Stomach (tissue), 8 donors: ENCODE measurements at regions not wholly inside any gene's neighbourhood (a gene's known extent, or its start where the extent isn't known, plus 50 kb on each side); places are given as distances from the start of the nearest gene placed in this dataset.

Experiments used
- DNase-seq, 2 donors: peaks; one replicate each; pipeline versions ENCODE4 v3.0.0 to v3.0.0-alpha.2; 2013 to 2019
- H3K27ac ChIP-seq, 5 donors: fragments of 200-600 bp in 4 of 5; sonication (generic) in 4 of 5; one replicate each; pipeline ENCODE4 v1.5.1; 2013 to 2019; ENCODE audit warnings: mild to moderate bottlenecking in 1 of 5, moderate library complexity in 1 of 5
- H3K27me3 ChIP-seq, 3 donors: fragments of 200-600 bp; sonication (generic); one replicate each; pipeline ENCODE4 v1.5.1; 2017 to 2019; ENCODE audit warnings: mixed run types in 1 of 3
- H3K36me3 ChIP-seq, 4 donors: fragments of 200-600 bp; sonication (generic); 1 replicate in 3 of 4; 2 replicates in 1 of 4; pipeline ENCODE4 v1.5.1; 2016 to 2019
- H3K4me1 ChIP-seq, 4 donors: fragments of 200-600 bp; sonication (generic); one replicate each; pipeline ENCODE4 v1.5.1; 2016 to 2019
- H3K4me3 ChIP-seq, 4 donors: fragments of 200-600 bp; sonication (generic) in 3 of 4; one replicate each; pipeline ENCODE4 v1.5.1; 2016 to 2019; ENCODE audit warnings: mild to moderate bottlenecking in 1 of 4
- H3K9me3 ChIP-seq, 4 donors: fragments of 200-600 bp; sonication (generic); one replicate each; pipeline ENCODE4 v1.5.1; 2016 to 2019
- EP300 ChIP-seq: sonication (generic); formaldehyde crosslinking; IDR thresholded peaks from one replicate; pipeline ENCODE4 v1.6.1; 2017; ENCODE audit warnings: antibody characterized with exemption
- POLR2A ChIP-seq, 4 donors: fragments of 450-650 bp; IDR thresholded peaks; one replicate each; pipeline ENCODE4 v1.6.1; 2016; ENCODE audit warnings: antibody characterized with exemption in 4 of 4, control low read depth in 2 of 4, mild to moderate bottlenecking in 1 of 4, moderate library complexity in 1 of 4
- POLR2AphosphoS5 ChIP-seq, 3 donors: sonication (generic); formaldehyde crosslinking; IDR thresholded peaks; one replicate each; pipeline ENCODE4 v1.6.1; 2016; ENCODE audit warnings: antibody characterized with exemption in 3 of 3
- WGBS, 5 donors: extraction: QIAGEN DNeasy Blood & Tissue Kit in 3 of 5; methylation state at CpG; one replicate each; pipeline versions ENCODE4 v1.1.5 to v1.1.7; 2013 to 2018; 5-methylcytosine and 5-hydroxymethylcytosine counted together
- intact Hi-C: fragments of 100-400 bp; cut with DNase I; formaldehyde crosslinking; loops from one replicate; pipeline ENCODE4 v1.15.1; 2023; ENCODE audit warnings: low total_unique reads
- TF ChIP-seq, protein P1 (sequence below), 7 experiments: fragments of 450-650 bp in 4 of 7; fragments of 200-600 bp in 3 of 7; sonication (generic) in 3 of 7; IDR thresholded peaks; one replicate each; pipeline ENCODE4 v1.5.1; 2016 to 2019; ENCODE audit warnings: antibody characterized with exemption in 7 of 7, control low read depth in 2 of 7, mild to moderate bottlenecking in 1 of 7
- donor health status: healthy with polysubstance abuse.
- donor health status: Bipolar disorder and iron deficiency.
- donor health status: healthy.

DNA sequence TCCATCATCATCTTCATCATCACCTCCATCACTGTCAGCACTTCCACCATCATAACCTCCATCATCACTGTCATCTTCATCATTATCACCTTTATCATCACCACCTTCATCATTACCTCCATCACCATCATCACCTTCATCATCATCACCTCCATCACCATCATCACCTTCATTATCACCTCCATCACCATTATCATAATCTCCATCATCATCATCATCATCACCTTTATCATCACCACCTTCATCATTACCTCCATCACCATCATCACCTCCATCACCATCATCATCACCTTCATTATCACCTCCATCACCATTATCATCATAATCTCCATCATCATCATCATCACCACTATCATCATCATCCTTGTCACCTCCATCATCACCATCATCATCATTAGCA is 309.7 kb downstream of the HAPSTR1 start:
- no peak overlapping the region for H3K4me3 ChIP-seq
- intact Hi-C loops, result no loop called here

DNA sequence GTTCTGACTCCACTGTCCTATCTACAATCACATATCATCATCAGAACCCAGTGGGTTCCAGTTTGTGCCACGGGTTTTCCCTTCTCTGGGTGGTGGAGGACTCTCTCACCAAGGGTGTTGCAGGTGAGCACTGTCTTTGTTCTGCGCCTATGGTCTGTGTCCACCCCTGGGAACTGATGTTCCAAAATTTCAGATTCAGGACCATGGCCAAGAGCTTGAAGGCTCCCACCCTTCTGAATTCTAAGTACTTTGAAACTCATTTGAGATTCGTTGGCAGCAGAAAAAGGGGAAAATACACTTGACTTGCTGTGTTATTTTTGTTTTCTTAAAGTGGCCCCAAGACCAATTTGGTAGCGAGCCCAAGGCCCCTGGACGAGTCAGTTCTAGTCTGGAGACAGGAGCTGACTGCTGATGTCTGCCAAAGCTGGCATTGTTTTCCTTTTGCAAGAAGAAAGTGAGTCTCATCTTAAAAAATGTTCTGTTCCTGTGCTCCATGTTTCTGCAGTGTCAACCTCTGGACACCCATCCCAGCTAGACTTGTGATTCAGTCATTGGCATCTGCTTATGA is 310.9 kb downstream of the HAPSTR1 start:
- no peak for TF ChIP-seq EP300
- TF ChIP-seq POLR2AphosphoS5 (IDR thresholded peaks at IDR 0.05), result no peak
- TF ChIP-seq, protein P1, sequence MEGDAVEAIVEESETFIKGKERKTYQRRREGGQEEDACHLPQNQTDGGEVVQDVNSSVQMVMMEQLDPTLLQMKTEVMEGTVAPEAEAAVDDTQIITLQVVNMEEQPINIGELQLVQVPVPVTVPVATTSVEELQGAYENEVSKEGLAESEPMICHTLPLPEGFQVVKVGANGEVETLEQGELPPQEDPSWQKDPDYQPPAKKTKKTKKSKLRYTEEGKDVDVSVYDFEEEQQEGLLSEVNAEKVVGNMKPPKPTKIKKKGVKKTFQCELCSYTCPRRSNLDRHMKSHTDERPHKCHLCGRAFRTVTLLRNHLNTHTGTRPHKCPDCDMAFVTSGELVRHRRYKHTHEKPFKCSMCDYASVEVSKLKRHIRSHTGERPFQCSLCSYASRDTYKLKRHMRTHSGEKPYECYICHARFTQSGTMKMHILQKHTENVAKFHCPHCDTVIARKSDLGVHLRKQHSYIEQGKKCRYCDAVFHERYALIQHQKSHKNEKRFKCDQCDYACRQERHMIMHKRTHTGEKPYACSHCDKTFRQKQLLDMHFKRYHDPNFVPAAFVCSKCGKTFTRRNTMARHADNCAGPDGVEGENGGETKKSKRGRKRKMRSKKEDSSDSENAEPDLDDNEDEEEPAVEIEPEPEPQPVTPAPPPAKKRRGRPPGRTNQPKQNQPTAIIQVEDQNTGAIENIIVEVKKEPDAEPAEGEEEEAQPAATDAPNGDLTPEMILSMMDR (IDR thresholded peaks at IDR 0.05), result no peak
- no peak for TF ChIP-seq POLR2A (IDR thresholded peaks at IDR 0.05)

More for the DNA sequence above, 309.7 kb downstream of the HAPSTR1 start:
- Histone ChIP-seq H3K36me3 (no peaks in the 10 kb centered on the region), H3K27me3 (no peaks in the 10 kb centered on the region), H3K4me1 (peaks cover 0 to under 1% (median under 1%) of the 10 kb centered on the region in 4 donors), H3K9me3 (no peaks in the 10 kb centered on the region), H3K27ac (no peak overlapping the region)
- no peak for DNase-seq
- no peak for TF ChIP-seq POLR2A (IDR thresholded peaks at IDR 0.05)
- no peak for TF ChIP-seq EP300
- no peak for TF ChIP-seq POLR2AphosphoS5 (IDR thresholded peaks at IDR 0.05)
- TF ChIP-seq, protein P1 (IDR thresholded peaks at IDR 0.05), result no peak

DNA sequence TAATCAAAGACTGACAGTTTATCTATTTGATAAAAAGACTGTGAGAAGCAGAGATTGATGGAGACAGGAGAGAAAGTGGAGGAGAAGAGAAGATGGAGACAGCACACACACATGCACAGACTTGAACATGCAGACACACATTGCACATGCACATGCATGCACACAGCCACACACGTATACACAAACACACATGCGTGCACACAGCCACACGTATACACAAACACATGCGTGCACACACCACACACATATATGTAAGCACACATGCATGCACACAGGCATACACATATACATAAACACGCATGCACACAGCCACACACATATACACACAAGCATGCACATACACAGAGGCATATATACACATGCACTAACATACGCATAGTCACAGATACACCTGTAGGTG is 313.4 kb downstream of the HAPSTR1 start:
- TF ChIP-seq, protein P1 (IDR thresholded peaks at IDR 0.05), result no peak
- TF ChIP-seq POLR2AphosphoS5 (IDR thresholded peaks at IDR 0.05), result no peak
- no peak for TF ChIP-seq EP300
- no peak for TF ChIP-seq POLR2A (IDR thresholded peaks at IDR 0.05)
- Histone ChIP-seq H3K4me3 (no peak overlapping the region), H3K9me3 (no peaks in the 10 kb centered on the region), H3K27me3 (no peaks in the 10 kb centered on the region), H3K36me3 (no peaks in the 10 kb centered on the region), H3K27ac (no peak overlapping the region), H3K4me1 (peaks cover 0 to 6% (median 0%) of the 10 kb centered on the region in 4 donors)
- intact Hi-C loops, result no loop called here
- 93 to 96% (median 94%) methylated on average over 6 of the region's 6 CpGs for WGBS, 5 donors
- no peak for DNase-seq

More for the DNA sequence above, 310.9 kb downstream of the HAPSTR1 start:
- no peaks in the 10 kb centered on the region for H3K36me3 ChIP-seq
- intact Hi-C loops, result no loop called here
- H3K4me3 ChIP-seq, result no peak overlapping the region
- no peaks in the 10 kb centered on the region for H3K9me3 ChIP-seq
- WGBS, 5 donors, result 49 to 75% (median 63%) methylated on average over 5 of the region's 5 CpGs
- no peak overlapping the region for H3K27ac ChIP-seq
- no peak for DNase-seq
- H3K4me1 ChIP-seq, result no peaks in the 10 kb centered on the region
- H3K27me3 ChIP-seq, result no peaks in the 10 kb centered on the region

DNA sequence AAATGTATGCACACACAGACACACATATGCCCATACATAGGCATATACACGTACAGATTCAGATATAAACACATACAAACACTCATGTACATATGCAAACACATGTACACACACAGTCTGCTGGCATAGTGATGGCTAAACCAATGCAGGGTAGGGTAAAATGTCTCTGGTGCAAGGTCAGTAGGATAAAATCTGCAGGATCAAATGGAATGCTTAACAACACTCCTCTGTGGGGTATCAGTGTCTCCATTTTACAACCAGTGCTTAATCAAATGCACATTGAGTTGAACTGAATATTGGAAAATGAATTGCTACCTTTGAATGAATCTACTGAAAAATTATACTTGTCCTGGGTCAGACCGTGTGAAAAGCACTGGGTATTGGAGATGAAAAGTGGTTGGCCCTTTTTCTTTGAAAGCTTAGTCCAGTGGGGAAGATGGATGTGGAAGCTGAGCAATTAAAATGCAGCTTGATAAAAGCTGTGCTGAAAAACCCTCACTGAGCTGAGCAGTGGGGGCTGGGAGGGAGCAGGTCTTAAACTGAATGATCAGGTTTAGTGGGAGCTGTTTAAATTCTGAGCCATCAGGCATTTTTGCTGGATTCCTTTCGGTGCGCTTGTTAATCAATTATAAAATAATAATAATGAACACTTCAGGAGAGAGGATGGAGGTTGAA is 314.7 kb downstream of the HAPSTR1 start:
- intact Hi-C loops, result no loop called here
- no peaks in the 10 kb centered on the region for H3K36me3 ChIP-seq
- DNase-seq, result no peak
- H3K27me3 ChIP-seq, result no peaks in the 10 kb centered on the region
- H3K4me3 ChIP-seq, result no peak overlapping the region
- H3K9me3 ChIP-seq, result no peaks in the 10 kb centered on the region
- peaks cover 0 to 6% (median 0%) of the 10 kb centered on the region in 4 donors for H3K4me1 ChIP-seq
- TF ChIP-seq, protein P1 (IDR thresholded peaks at IDR 0.05), result no peak
- no peak for TF ChIP-seq EP300
- no peak for TF ChIP-seq POLR2AphosphoS5 (IDR thresholded peaks at IDR 0.05)
- no peak overlapping the region for H3K27ac ChIP-seq
- 61 to 75% (median 74%) methylated on average over 4 of the region's 4 CpGs for WGBS, 5 donors
